T-helper 1 cell treated with Interleukin-12 subunit alpha and Interleukin-12 subunit beta and Interleukin-4 antibody, amounts not matched to agents 30 ng/mL and 1 ng/mL, for 36 hours (primary cell): ENCODE measurements at regions not wholly inside any gene's neighbourhood (a gene's known extent, or its start where the extent isn't known, plus 50 kb on each side); places are given as distances from the start of the nearest gene placed in this dataset.
"Not testable (repeated sequence)": the region's sequence is repeated elsewhere in the genome, so short reads cannot be mapped to it uniquely, and the experiment has no call there.

Experiments
- intact Hi-C: fragments of 100-400 bp; cut with micrococcal nuclease; formaldehyde crosslinking; loops from one replicate; pipeline ENCODE4 v1.15.1; 2024

- intact Hi-C loops: no loop called here
These were observed 54.3 kb upstream of the LRCH1 start for GRCh38 chr13:46498650-46499049.

- intact Hi-C loops: no loop called here
These were observed 56.9 kb upstream of the LRCH1 start for GRCh38 chr13:46496086-46496485.

GRCh38 chr13:46495651-46496050 is 57.3 kb upstream of the LRCH1 start:
- intact Hi-C loops: no loop called here

- intact Hi-C loops: no loop called here
These were observed 57.9 kb upstream of the LRCH1 start for GRCh38 chr13:46495066-46495465.

GRCh38 chr13:46492946-46493345 is 60.0 kb upstream of the LRCH1 start:
- intact Hi-C loops: loop anchor here (1.0 kb wide), 4 partner anchors 58 to 1281 kb away; no protein-coding TSS in a partner anchor

GRCh38 chr13:46491641-46492040 is 61.3 kb upstream of the LRCH1 start:
- intact Hi-C loops: no loop called here

GRCh38 chr13:46490713-46491112 is 62.3 kb upstream of the LRCH1 start:
- intact Hi-C loops: not testable (repeated sequence)

- intact Hi-C loops: no loop called here
These were observed 62.8 kb upstream of the LRCH1 start for GRCh38 chr13:46490129-46490528.

GRCh38 chr13:46489586-46490023 is 63.4 kb upstream of the LRCH1 start:
- intact Hi-C loops: no loop called here

GRCh38 chr13:46487748-46488147 is 65.2 kb upstream of the LRCH1 start:
- intact Hi-C loops: no loop called here

- intact Hi-C loops: no loop called here
These were observed 66.7 kb upstream of the LRCH1 start for GRCh38 chr13:46486270-46486669.

GRCh38 chr13:46484561-46484960 is 68.4 kb upstream of the LRCH1 start:
- intact Hi-C loops: no loop called here

GRCh38 chr13:46481166-46481565 is 71.8 kb upstream of the LRCH1 start:
- intact Hi-C loops: no loop called here

- intact Hi-C loops: no loop called here
These were observed 72.8 kb upstream of the LRCH1 start for GRCh38 chr13:46480131-46480530.

- intact Hi-C loops: no loop called here
These were observed 73.3 kb upstream of the LRCH1 start for GRCh38 chr13:46479691-46480090.

- intact Hi-C loops: no loop called here
These were observed 73.7 kb upstream of the LRCH1 start for GRCh38 chr13:46479283-46479682.

- intact Hi-C loops: no loop called here
These were observed 74.3 kb upstream of the LRCH1 start for GRCh38 chr13:46478651-46479050.

GRCh38 chr13:46476174-46476573 is 76.8 kb upstream of the LRCH1 start:
- intact Hi-C loops: no loop called here

GRCh38 chr13:46475541-46475991 is 77.4 kb upstream of the LRCH1 start:
- intact Hi-C loops: no loop called here

- intact Hi-C loops: no loop called here
These were observed 79.2 kb upstream of the LRCH1 start for GRCh38 chr13:46473806-46474205.

GRCh38 chr13:46472384-46472783 is 80.6 kb upstream of the LRCH1 start:
- intact Hi-C loops: no loop called here

GRCh38 chr13:46469699-46470098 is 82.6 kb upstream of the RUBCNL start:
- intact Hi-C loops: not testable (repeated sequence)

- intact Hi-C loops: no loop called here
These were observed 81.8 kb upstream of the RUBCNL start for GRCh38 chr13:46468570-46469463.
